IPS-15b (cell line): ENCODE measurements at regions not wholly inside any gene's neighbourhood (a gene's known extent, or its start where the extent isn't known, plus 50 kb on each side); places are given as distances from the start of the nearest gene placed in this dataset.

ENCODE experiments used
- H3K27me3 ChIP-seq: one replicate; pipeline ENCODE4 v1.6.1; 2013; ENCODE audit warnings: low read length; ENCODE audit not compliant: control insufficient read depth, insufficient read depth
- H3K36me3 ChIP-seq: one replicate; pipeline ENCODE4 v1.6.1; 2013; ENCODE audit warnings: low read length; ENCODE audit not compliant: control insufficient read depth, insufficient read depth
- H3K4me1 ChIP-seq: one replicate; pipeline ENCODE4 v1.6.1; 2013; ENCODE audit warnings: mild to moderate bottlenecking, low read length; ENCODE audit not compliant: control insufficient read depth, insufficient read depth
- H3K4me3 ChIP-seq: one replicate; pipeline ENCODE4 v1.5.1; 2013; ENCODE audit warnings: low read depth, low read length
- H3K9ac ChIP-seq: one replicate; pipeline ENCODE4 v1.6.1; 2013; ENCODE audit warnings: low read depth, mild to moderate bottlenecking, low read length
- H3K9me3 ChIP-seq: one replicate; pipeline ENCODE4 v1.6.1; 2013; ENCODE audit warnings: mild to moderate bottlenecking, low read length; ENCODE audit not compliant: control insufficient read depth, insufficient read depth

- H3K27me3 ChIP-seq: no peaks in the 10 kb centered on the region
- no peaks in the 10 kb centered on the region for H3K9me3 ChIP-seq
- H3K9ac ChIP-seq: no peak overlapping the region
- H3K36me3 ChIP-seq: no peaks in the 10 kb centered on the region
- H3K4me1 ChIP-seq: no peaks in the 10 kb centered on the region
- no peak overlapping the region for H3K4me3 ChIP-seq
These were observed 143.3 kb upstream of the MTNR1B start for GRCh38 chr11:92826136-92826535.

- Histone ChIP-seq H3K9me3 (no peaks in the 10 kb centered on the region), H3K4me1 (no peaks in the 10 kb centered on the region), H3K9ac (no peak overlapping the region), H3K4me3 (no peak overlapping the region), H3K36me3 (no peaks in the 10 kb centered on the region), H3K27me3 (no peaks in the 10 kb centered on the region)
These were observed 142.8 kb upstream of the MTNR1B start for GRCh38 chr11:92826603-92827002.

GRCh38 chr11:92827132-92827531 lies 142.3 kb upstream of the MTNR1B start:
- Histone ChIP-seq H3K9ac (no peak overlapping the region), H3K27me3 (no peaks in the 10 kb centered on the region), H3K9me3 (no peaks in the 10 kb centered on the region), H3K4me1 (no peaks in the 10 kb centered on the region), H3K4me3 (no peak overlapping the region), H3K36me3 (no peaks in the 10 kb centered on the region)

DNA sequence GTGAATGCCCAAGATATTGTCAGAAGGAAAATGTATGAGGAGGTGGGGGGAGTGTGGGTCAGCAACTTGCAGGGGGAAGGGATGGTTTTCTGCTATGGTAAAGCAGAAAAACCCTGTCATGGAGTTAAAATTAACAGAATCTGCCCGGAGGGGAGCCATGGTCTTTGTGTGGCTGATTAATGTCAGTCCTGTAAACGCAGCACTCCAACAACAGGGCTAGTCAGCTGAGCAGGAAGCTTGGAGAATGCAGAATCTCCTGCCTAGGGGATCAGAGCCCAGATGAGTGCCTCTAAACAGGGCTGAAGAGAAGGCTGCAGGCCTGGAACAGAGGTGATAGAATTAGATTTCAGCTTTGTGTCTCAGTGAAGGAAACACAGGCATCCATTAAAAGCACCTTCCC lies 140.9 kb upstream of the MTNR1B start:
- Histone ChIP-seq H3K4me3 (no peak overlapping the region), H3K36me3 (no peaks in the 10 kb centered on the region), H3K9me3 (no peaks in the 10 kb centered on the region), H3K9ac (no peak overlapping the region), H3K4me1 (no peaks in the 10 kb centered on the region), H3K27me3 (no peaks in the 10 kb centered on the region)

GRCh38 chr11:92829121-92829520 lies 140.3 kb upstream of the MTNR1B start:
- Histone ChIP-seq H3K27me3 (no peaks in the 10 kb centered on the region), H3K9ac (no peak overlapping the region), H3K4me1 (no peaks in the 10 kb centered on the region), H3K9me3 (no peaks in the 10 kb centered on the region), H3K36me3 (no peaks in the 10 kb centered on the region), H3K4me3 (no peak overlapping the region)

DNA sequence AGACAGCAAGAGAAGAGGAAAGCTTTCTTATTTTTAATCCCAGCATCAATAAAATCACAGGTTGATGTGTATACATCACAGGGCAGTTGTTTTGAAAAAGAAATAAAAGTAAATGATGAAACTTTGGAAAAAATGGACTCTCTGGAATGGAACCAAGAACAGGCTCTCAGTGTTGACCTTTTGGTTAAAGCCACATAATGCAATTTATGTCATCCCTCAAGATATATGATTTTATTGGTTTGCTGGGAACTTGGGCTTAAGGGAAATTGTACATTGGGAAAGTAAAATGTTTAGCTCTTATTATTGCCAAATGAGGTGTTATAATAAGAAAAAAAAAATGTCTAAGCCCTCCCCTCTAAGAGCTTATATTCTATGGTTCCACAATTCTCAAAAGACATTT lies 139.8 kb upstream of the MTNR1B start:
- Histone ChIP-seq H3K9ac (no peak overlapping the region), H3K4me3 (no peak overlapping the region), H3K27me3 (no peaks in the 10 kb centered on the region), H3K36me3 (no peaks in the 10 kb centered on the region), H3K4me1 (no peaks in the 10 kb centered on the region), H3K9me3 (no peaks in the 10 kb centered on the region)

DNA sequence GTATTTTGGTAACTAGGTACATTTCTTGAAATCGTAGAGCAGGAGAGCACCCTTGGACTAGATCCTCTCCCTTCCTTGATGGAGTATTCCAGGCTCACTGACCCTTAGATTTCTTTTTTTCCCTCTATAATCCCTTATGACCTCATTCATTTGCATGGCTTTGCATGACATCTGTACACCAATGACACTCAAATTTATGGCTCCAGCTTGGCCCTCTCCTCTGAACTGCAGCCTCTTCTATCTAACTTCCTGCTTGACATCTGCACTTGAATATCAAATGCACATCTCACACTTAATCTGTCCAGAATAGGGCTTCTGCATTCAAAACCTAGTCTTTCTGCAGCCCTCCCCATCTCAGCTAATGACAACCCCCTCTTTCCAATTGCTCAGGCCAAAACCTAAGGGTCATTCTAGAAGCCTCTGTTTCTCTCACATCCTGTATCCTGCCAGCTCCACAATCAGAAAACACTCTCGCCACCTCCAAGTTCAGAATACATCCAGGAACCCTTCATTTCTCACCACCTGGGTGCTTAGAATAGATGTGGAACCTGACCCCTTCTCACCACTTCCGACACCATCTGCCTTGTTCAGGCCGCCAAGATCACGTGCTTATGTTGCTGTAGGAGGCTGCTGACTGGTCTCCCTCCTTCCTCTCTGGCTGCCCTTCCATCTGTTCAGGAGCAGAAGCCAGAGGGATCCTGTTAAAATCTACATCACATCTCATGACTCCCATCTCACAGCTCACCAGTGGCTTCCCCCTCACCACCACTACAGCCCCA lies 138.9 kb upstream of the MTNR1B start:
- H3K4me1 ChIP-seq: no peaks in the 10 kb centered on the region
- H3K4me3 ChIP-seq: no peak overlapping the region
- no peaks in the 10 kb centered on the region for H3K9me3 ChIP-seq
- H3K36me3 ChIP-seq: no peaks in the 10 kb centered on the region
- H3K9ac ChIP-seq: no peak overlapping the region
- no peaks in the 10 kb centered on the region for H3K27me3 ChIP-seq

- Histone ChIP-seq H3K27me3 (no peaks in the 10 kb centered on the region), H3K4me1 (peaks cover 8% of the 10 kb centered on the region), H3K9me3 (no peaks in the 10 kb centered on the region), H3K9ac (no peak overlapping the region), H3K36me3 (no peaks in the 10 kb centered on the region), H3K4me3 (no peak overlapping the region)
These were observed 135.0 kb upstream of the MTNR1B start for GRCh38 chr11:92834296-92835020.

DNA sequence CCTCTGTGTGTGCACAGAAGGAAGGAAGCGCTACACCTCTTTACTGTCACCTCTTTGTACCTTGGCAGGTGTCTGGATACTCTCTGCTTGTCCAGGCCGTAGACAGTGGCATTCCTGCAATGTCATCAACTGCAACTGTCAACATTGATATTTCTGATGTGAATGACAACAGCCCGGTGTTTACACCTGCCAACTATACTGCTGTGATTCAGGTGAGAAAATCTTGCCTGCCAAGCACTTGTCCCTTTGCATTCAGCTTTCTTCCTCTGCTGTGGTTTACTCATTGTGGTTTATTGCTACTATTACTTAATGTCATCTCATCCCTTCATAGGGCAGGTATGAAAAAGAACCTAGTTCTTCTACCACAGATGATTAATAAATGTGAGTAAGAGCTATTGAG lies 131.9 kb upstream of the MTNR1B start:
- H3K4me1 ChIP-seq: peaks cover 8% of the 10 kb centered on the region
- no peaks in the 10 kb centered on the region for H3K27me3 ChIP-seq
- no peaks in the 10 kb centered on the region for H3K36me3 ChIP-seq
- H3K9ac ChIP-seq: no peak overlapping the region
- no peak overlapping the region for H3K4me3 ChIP-seq
- H3K9me3 ChIP-seq: no peaks in the 10 kb centered on the region

GRCh38 chr11:92838759-92839310 lies 130.6 kb upstream of the MTNR1B start:
- no peak overlapping the region for H3K9ac ChIP-seq
- peaks cover 8% of the 10 kb centered on the region for H3K4me1 ChIP-seq
- no peaks in the 10 kb centered on the region for H3K9me3 ChIP-seq
- no peaks in the 10 kb centered on the region for H3K36me3 ChIP-seq
- no peak overlapping the region for H3K4me3 ChIP-seq
- H3K27me3 ChIP-seq: no peaks in the 10 kb centered on the region

DNA sequence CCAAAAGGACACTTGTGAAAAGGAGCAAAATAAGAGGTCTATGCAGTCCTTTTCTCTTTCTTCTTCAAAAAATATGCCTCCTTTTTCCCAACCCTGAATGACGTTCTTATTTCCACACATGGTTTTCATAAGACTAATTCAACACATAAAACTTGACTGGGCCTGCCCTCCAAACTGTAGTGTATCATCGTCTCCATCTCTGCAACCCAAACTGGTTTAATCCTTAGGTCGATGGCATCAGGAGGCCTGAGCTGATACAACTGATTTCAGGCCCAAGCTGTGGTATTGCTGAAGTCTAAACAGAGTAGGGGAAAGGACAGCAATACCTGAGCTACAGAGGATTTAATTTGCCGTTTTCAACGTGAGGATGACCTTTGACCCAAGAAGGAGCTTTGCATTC lies 130.0 kb upstream of the MTNR1B start:
- Histone ChIP-seq H3K36me3 (peaks cover 4% of the 10 kb centered on the region), H3K9ac (no peak overlapping the region), H3K27me3 (no peaks in the 10 kb centered on the region), H3K4me1 (peaks cover 8% of the 10 kb centered on the region), H3K9me3 (no peaks in the 10 kb centered on the region), H3K4me3 (no peak overlapping the region)

- Histone ChIP-seq H3K4me3 (no peak overlapping the region), H3K27me3 (no peaks in the 10 kb centered on the region), H3K9me3 (no peaks in the 10 kb centered on the region), H3K4me1 (peaks cover 8% of the 10 kb centered on the region), H3K36me3 (peaks cover 5% of the 10 kb centered on the region), H3K9ac (no peak overlapping the region)
These were observed 127.7 kb upstream of the MTNR1B start for GRCh38 chr11:92841719-92842118.
